ENCODE measurements at regions not wholly inside any gene's neighbourhood (a gene's known extent, or its start where the extent isn't known, plus 50 kb on each side); places are given as distances from the start of the nearest gene placed in this dataset.

GRCh38 chr15:38782156-38782555, 217.5 kb upstream of the RASGRP1 start:
- no peak for TF ChIP-seq POLR2A (IDR thresholded peaks at IDR 0.05; ENCODE audit: low read depth, low read length)
- no peak for TF ChIP-seq POLR2AphosphoS5 (IDR thresholded peaks at IDR 0.05; ENCODE audit: low read depth, low read length)
- no peak for TF ChIP-seq SPI1 (IDR thresholded peaks at IDR 0.05; ENCODE audit: low read depth, low read length)
- TF ChIP-seq TAF1 (IDR thresholded peaks at IDR 0.05; ENCODE audit: low read depth, low read length), result no peak
- no peak for TF ChIP-seq PAX5 (IDR thresholded peaks at IDR 0.05; ENCODE audit: insufficient read depth, low read length, severe bottlenecking)
